ENCODE measurements at regions not wholly inside any gene's neighbourhood (a gene's known extent, or its start where the extent isn't known, plus 50 kb on each side); places are given as distances from the start of the nearest gene placed in this dataset.
A peak's percentile ranks its signal among the peaks of the same experiment; 100 is the strongest.

DNA sequence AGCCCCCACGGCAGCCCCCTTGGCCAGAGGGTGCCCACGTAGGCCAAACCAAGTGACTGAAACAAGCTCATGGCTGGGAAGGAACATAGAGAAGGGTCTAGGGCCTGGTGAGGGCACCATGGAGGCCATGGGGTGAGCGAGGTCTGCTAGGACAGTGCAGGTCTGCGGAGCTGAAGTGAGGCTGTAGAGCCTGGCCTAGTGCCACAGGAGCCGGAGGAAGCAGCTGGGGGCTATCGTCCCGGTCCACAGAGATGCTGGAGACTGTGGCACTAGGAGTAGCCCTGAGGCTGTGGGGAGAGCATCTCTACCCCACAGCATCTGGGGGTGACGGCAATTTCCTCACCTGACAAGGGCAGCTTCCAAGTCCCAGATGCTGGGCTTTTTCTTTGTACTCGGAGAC lies 150.3 kb downstream of the ZNF22 start (continued):
- TF ChIP-seq, protein P1, sequence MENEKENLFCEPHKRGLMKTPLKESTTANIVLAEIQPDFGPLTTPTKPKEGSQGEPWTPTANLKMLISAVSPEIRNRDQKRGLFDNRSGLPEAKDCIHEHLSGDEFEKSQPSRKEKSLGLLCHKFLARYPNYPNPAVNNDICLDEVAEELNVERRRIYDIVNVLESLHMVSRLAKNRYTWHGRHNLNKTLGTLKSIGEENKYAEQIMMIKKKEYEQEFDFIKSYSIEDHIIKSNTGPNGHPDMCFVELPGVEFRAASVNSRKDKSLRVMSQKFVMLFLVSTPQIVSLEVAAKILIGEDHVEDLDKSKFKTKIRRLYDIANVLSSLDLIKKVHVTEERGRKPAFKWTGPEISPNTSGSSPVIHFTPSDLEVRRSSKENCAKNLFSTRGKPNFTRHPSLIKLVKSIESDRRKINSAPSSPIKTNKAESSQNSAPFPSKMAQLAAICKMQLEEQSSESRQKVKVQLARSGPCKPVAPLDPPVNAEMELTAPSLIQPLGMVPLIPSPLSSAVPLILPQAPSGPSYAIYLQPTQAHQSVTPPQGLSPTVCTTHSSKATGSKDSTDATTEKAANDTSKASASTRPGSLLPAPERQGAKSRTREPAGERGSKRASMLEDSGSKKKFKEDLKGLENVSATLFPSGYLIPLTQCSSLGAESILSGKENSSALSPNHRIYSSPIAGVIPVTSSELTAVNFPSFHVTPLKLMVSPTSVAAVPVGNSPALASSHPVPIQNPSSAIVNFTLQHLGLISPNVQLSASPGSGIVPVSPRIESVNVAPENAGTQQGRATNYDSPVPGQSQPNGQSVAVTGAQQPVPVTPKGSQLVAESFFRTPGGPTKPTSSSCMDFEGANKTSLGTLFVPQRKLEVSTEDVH (IDR thresholded peaks at IDR 0.05; ENCODE audit: low read depth, partially characterized antibody), result no peak

DNA sequence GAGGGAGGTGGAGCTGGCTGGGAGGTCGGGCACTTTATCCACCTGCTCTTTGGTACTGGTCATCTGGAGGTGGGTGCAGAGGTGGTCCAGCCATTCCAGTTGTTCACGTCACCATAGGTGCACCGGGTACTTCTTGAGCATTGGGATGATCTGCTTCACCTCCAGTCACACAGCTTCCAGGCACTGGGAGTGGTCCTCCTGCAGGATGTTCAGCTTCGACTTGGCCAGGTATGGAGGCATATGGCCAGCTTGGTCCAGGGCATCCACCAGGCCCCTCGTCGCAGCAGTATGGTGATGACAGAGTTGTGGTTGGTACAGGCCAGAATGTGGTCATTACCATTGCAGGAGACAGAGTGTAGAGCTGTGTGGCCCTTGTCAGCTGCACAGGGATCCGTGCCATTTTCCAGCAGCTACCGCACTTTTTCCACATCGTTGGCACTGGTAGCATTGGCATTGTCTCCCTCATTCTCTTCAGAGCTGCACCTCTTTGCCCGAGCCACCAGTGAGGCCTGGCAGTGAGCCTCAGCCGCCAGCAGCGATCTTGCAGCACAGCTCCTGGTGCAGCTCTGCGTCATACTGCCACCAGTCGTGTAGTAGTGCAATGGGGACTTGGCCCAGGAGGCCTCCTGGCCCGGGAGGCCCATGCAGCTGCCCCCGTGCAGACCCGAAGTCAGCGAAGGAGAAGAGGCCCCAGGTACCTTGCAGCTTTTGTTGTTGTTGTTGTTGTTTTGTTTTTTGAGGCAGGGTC lies 150.9 kb downstream of the ZNF22 start:
- Histone ChIP-seq H3K9me1 (ENCODE audit: control insufficient read depth, insufficient read depth, low read length) (no peaks in the 10 kb centered on the region), H3K27ac (ENCODE audit: extremely low read depth, low read depth, low read length) (no peak overlapping the region), H3K79me2 (ENCODE audit: control insufficient read depth, insufficient read depth, low read length) (no peaks in the 10 kb centered on the region), H4K20me1 (replicated peaks; ENCODE audit: control insufficient read depth, insufficient read depth, low read length) (no peaks in the 10 kb centered on the region; the same call in 1 of the 2 replicates), H3K4me3 (no peak overlapping the region), H3K27me3 (ENCODE audit: control insufficient read depth in 2 of 2, insufficient read depth in 2 of 2, low read length in 2 of 2) (peaks cover 0 to 11% of the 10 kb centered on the region in 2 experiments; a peak in 2 of 5 replicates), H3K4me1 (replicated peaks in 1 of 2; ENCODE audit: control insufficient read depth in 2 of 2, insufficient read depth in 2 of 2, low read length in 2 of 2) (peaks cover 0 to 5% of the 10 kb centered on the region in 2 experiments; a peak in 2 of 5 replicates), H2AFZ (ENCODE audit: low read depth, low read length) (peak overlapping the region; percentile 61; the same call in 1 of the 2 replicates), H3K36me3 (ENCODE audit: control insufficient read depth, insufficient read depth, low read length) (no peaks in the 10 kb centered on the region), H3K9ac (ENCODE audit: insufficient read depth in 1 of 2, low read depth in 2 of 2, low read length in 2 of 2) (peak overlapping the region in 1 of 2 experiments; percentile 64; a peak in 1 of 4 replicates), H3K4me2 (ENCODE audit: insufficient read depth, low read length) (peak overlapping the region; percentile 1; the same call in 1 of the 2 replicates), H3K9me3 (replicated peaks; ENCODE audit: control insufficient read depth, insufficient read depth, low read depth, low read length) (no peaks in the 10 kb centered on the region)
- ChIA-PET CTCF (ENCODE audit: low intra/inter-chr PET ratio) (interaction anchor here (0.6 kb wide), 1 partner anchor 872 kb away, joined by 3 read pairs; no protein-coding TSS in a partner anchor), POLR2A (interaction anchor here (0.6 to 0.9 kb wide), 2 partner anchors 25 to 253 kb away, joined by 3 read pairs; no protein-coding TSS in a partner anchor)
- FAIRE-seq (no peak), ATAC-seq (peak; percentile 38), DNase-seq (ENCODE audit: extremely low read depth in 1 of 4, low spot score in 3 of 4) (no peak)
- TF ChIP-seq ZNF23 (CRISPR knock-in tag; IDR thresholded peaks at IDR 0.05) (no peak), IFI16 (CRISPR knock-in tag; IDR thresholded peaks at IDR 0.05) (no peak), ZNF311 (CRISPR knock-in tag; IDR thresholded peaks at IDR 0.05) (no peak), HDAC8 (tag; IDR thresholded peaks at IDR 0.05) (no peak), RNF2 (IDR thresholded peaks at IDR 0.05) (no peak), POLR3G (IDR thresholded peaks at IDR 0.05; ENCODE audit: extremely low read depth, insufficient read length, insufficient replicate concordance) (no peak)
- TF ChIP-seq, protein P2, sequence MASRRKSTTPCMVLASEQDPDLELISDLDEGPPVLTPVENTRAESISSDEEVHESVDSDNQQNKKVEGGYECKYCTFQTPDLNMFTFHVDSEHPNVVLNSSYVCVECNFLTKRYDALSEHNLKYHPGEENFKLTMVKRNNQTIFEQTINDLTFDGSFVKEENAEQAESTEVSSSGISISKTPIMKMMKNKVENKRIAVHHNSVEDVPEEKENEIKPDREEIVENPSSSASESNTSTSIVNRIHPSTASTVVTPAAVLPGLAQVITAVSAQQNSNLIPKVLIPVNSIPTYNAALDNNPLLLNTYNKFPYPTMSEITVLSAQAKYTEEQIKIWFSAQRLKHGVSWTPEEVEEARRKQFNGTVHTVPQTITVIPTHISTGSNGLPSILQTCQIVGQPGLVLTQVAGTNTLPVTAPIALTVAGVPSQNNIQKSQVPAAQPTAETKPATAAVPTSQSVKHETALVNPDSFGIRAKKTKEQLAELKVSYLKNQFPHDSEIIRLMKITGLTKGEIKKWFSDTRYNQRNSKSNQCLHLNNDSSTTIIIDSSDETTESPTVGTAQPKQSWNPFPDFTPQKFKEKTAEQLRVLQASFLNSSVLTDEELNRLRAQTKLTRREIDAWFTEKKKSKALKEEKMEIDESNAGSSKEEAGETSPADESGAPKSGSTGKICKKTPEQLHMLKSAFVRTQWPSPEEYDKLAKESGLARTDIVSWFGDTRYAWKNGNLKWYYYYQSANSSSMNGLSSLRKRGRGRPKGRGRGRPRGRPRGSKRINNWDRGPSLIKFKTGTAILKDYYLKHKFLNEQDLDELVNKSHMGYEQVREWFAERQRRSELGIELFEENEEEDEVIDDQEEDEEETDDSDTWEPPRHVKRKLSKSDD (conservative IDR thresholded peaks at IDR 0.05; ENCODE audit: low read length), result no peak
- TF ChIP-seq, protein P3, sequence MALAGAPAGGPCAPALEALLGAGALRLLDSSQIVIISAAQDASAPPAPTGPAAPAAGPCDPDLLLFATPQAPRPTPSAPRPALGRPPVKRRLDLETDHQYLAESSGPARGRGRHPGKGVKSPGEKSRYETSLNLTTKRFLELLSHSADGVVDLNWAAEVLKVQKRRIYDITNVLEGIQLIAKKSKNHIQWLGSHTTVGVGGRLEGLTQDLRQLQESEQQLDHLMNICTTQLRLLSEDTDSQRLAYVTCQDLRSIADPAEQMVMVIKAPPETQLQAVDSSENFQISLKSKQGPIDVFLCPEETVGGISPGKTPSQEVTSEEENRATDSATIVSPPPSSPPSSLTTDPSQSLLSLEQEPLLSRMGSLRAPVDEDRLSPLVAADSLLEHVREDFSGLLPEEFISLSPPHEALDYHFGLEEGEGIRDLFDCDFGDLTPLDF (CRISPR knock-in tag; IDR thresholded peaks at IDR 0.05), result no peak
- in situ Hi-C loops (cut with MboI) (no loop called here), intact Hi-C loops (cut with micrococcal nuclease) (no loop called here)
- no TSS peak for BruUV-seq (replicated peaks)
- WGBS (ENCODE audit: insufficient coverage, low coverage, missing lambda C conversion rate), result 13% methylated on average over 16 of the region's 18 CpGs

Data from K562 (cell line).